ENCODE measurements at regions not wholly inside any gene's neighbourhood (a gene's known extent, or its start where the extent isn't known, plus 50 kb on each side); places are given as distances from the start of the nearest gene placed in this dataset.

- Histone ChIP-seq H3K4me1 (ENCODE audit: control insufficient read depth in 4 of 4, insufficient read depth in 4 of 4, low read length in 3 of 4) (peaks cover 6 to 16% (median 15%) of the 10 kb centered on the region in 4 donors), H3K27ac (ENCODE audit: low read depth in 1 of 2, low read length in 2 of 2) (no peak overlapping the region), H3K9me3 (ENCODE audit: control insufficient read depth in 4 of 4, low read length in 3 of 4) (no peaks in the 10 kb centered on the region), H3K9ac (ENCODE audit: low read depth in 1 of 2, low read length in 2 of 2) (no peak overlapping the region), H3K36me3 (ENCODE audit: control insufficient read depth in 4 of 4, insufficient read depth in 3 of 4, low read depth in 1 of 4, low read length in 3 of 4) (no peaks in the 10 kb centered on the region), H3K4me3 (ENCODE audit: low read depth in 1 of 3, low read length in 3 of 3) (no peak overlapping the region), H3K27me3 (ENCODE audit: control insufficient read depth in 4 of 4, insufficient read depth in 4 of 4, low read length in 3 of 4) (peaks cover 0 to 3% (median 0%) of the 10 kb centered on the region in 4 donors)
- TF ChIP-seq TAF1 (conservative IDR thresholded peaks at IDR 0.05) (no peak), REST (IDR thresholded peaks at IDR 0.05) (no peak), YY1 (IDR thresholded peaks at IDR 0.05) (no peak), MAX (IDR thresholded peaks at IDR 0.05) (no peak), CTCF (IDR thresholded peaks at IDR 0.05; ENCODE audit: low read depth, low read length, missing input control) (no peak), SP1 (IDR thresholded peaks at IDR 0.05) (no peak), HNF4A (conservative IDR thresholded peaks at IDR 0.05) (no peak), ZBTB33 (IDR thresholded peaks at IDR 0.05) (no peak), JUND (IDR thresholded peaks at IDR 0.05) (no peak), FOXA2 (IDR thresholded peaks at IDR 0.05) (no peak), HNF4G (IDR thresholded peaks at IDR 0.05) (no peak), FOXA1 (IDR thresholded peaks at IDR 0.05) (no peak), ATF3 (IDR thresholded peaks at IDR 0.05) (no peak)
- 60% methylated on average over 1 of the region's 1 CpG for WGBS
- no peak for DNase-seq (ENCODE audit: low spot score)
Observed at GRCh38 chr15:47188758-47189507, 528.4 kb upstream of the SEMA6D start.

GRCh38 chr15:47194718-47195117 lies 522.6 kb upstream of the SEMA6D start:
- H3K27me3 ChIP-seq (ENCODE audit: control insufficient read depth in 4 of 4, insufficient read depth in 4 of 4, low read length in 3 of 4): no peaks in the 10 kb centered on the region
- no peaks in the 10 kb centered on the region for H3K4me1 ChIP-seq (ENCODE audit: control insufficient read depth in 4 of 4, insufficient read depth in 4 of 4, low read length in 3 of 4)
- no peaks in the 10 kb centered on the region for H3K36me3 ChIP-seq (ENCODE audit: control insufficient read depth in 4 of 4, insufficient read depth in 3 of 4, low read depth in 1 of 4, low read length in 3 of 4)
- no peak for DNase-seq (ENCODE audit: low spot score)
- no peak overlapping the region for H3K4me3 ChIP-seq (ENCODE audit: low read depth in 1 of 3, low read length in 3 of 3)
- WGBS: 49% methylated on average over 2 of the region's 2 CpGs
- no peaks in the 10 kb centered on the region for H3K9me3 ChIP-seq (ENCODE audit: control insufficient read depth in 4 of 4, low read length in 3 of 4)
- TF ChIP-seq RXRA (IDR thresholded peaks at IDR 0.05): no peak
- TF ChIP-seq RAD21 (IDR thresholded peaks at IDR 0.05): peak; percentile 56 to 58
- TF ChIP-seq YY1 (IDR thresholded peaks at IDR 0.05): no peak
- TF ChIP-seq HNF4A (conservative IDR thresholded peaks at IDR 0.05): no peak
- TF ChIP-seq EGR1 (IDR thresholded peaks at IDR 0.05; ENCODE audit: low read depth in 2 of 2): no peak
- no peak for TF ChIP-seq NR2F2 (IDR thresholded peaks at IDR 0.05)
- TF ChIP-seq CTCF (IDR thresholded peaks at IDR 0.05; ENCODE audit: low read depth, low read length, missing input control): peak; percentile 9
- H3K9ac ChIP-seq (ENCODE audit: low read depth in 1 of 2, low read length in 2 of 2): no peak overlapping the region
- no peak overlapping the region for H3K27ac ChIP-seq (ENCODE audit: low read depth in 1 of 2, low read length in 2 of 2)
